ENCODE measurements at regions not wholly inside any gene's neighbourhood (a gene's known extent, or its start where the extent isn't known, plus 50 kb on each side); places are given as distances from the start of the nearest gene placed in this dataset.

- Histone ChIP-seq H3K9me3 (no peaks in the 10 kb centered on the region), H3K4me3 (no peak overlapping the region), H3K27me3 (no peaks in the 10 kb centered on the region), H3K36me3 (no peaks in the 10 kb centered on the region), H3K27ac (no peak overlapping the region), H3K4me1 (ENCODE audit: insufficient read depth) (no peaks in the 10 kb centered on the region)
- WGBS, 3 donors: 42 to 55% (median 44%) methylated on average over 11 of the region's 11 CpGs
- TF ChIP-seq CTCF (IDR thresholded peaks at IDR 0.05) (no peak), POLR2A (IDR thresholded peaks at IDR 0.05) (no peak), EP300 (IDR thresholded peaks at IDR 0.05) (no peak)
- intact Hi-C loops (cut with DNase I): no loop called here
- peak in 1 of 5 donors; percentile 13 for DNase-seq
Observed at GRCh38 chr22:47629791-47630655, 867.6 kb downstream of the TBC1D22A start.

GRCh38 chr22:47629273-47629711 is 866.8 kb downstream of the TBC1D22A start:
- Histone ChIP-seq H3K27me3 (no peaks in the 10 kb centered on the region), H3K4me3 (no peak overlapping the region), H3K4me1 (ENCODE audit: insufficient read depth) (no peaks in the 10 kb centered on the region), H3K27ac (no peak overlapping the region), H3K36me3 (no peaks in the 10 kb centered on the region), H3K9me3 (no peaks in the 10 kb centered on the region)
- TF ChIP-seq POLR2A (IDR thresholded peaks at IDR 0.05): no peak
- TF ChIP-seq CTCF (IDR thresholded peaks at IDR 0.05): no peak
- no peak for TF ChIP-seq EP300 (IDR thresholded peaks at IDR 0.05)
- intact Hi-C loops (cut with DNase I): no loop called here
- WGBS, 3 donors: 11 to 20% (median 17%) methylated on average over 17 to 18 of the region's 18 CpGs
- peak in 2 of 5 donors; percentile 30 to 55 for DNase-seq

- TF ChIP-seq CTCF (IDR thresholded peaks at IDR 0.05) (no peak), EP300 (IDR thresholded peaks at IDR 0.05) (no peak), POLR2A (IDR thresholded peaks at IDR 0.05) (no peak)
- peak in 1 of 5 donors; percentile 4 for DNase-seq
- 92 to 94% (median 93%) methylated on average over 17 of the region's 17 CpGs for WGBS, 3 donors
- no peak overlapping the region for H3K4me3 ChIP-seq
- H3K9me3 ChIP-seq: no peaks in the 10 kb centered on the region
- no peaks in the 10 kb centered on the region for H3K4me1 ChIP-seq (ENCODE audit: insufficient read depth)
- no peak overlapping the region for H3K27ac ChIP-seq
- H3K27me3 ChIP-seq: no peaks in the 10 kb centered on the region
- H3K36me3 ChIP-seq: no peaks in the 10 kb centered on the region
- intact Hi-C loops (cut with DNase I): no loop called here
Observed at GRCh38 chr22:47628477-47629272, 866.2 kb downstream of the TBC1D22A start.

GRCh38 chr22:47627556-47628253 is 865.3 kb downstream of the TBC1D22A start:
- H3K9me3 ChIP-seq: no peaks in the 10 kb centered on the region
- H3K4me1 ChIP-seq (ENCODE audit: insufficient read depth): no peaks in the 10 kb centered on the region
- TF ChIP-seq POLR2A (IDR thresholded peaks at IDR 0.05): no peak
- TF ChIP-seq CTCF (IDR thresholded peaks at IDR 0.05): no peak
- TF ChIP-seq EP300 (IDR thresholded peaks at IDR 0.05): no peak
- H3K36me3 ChIP-seq: no peaks in the 10 kb centered on the region
- H3K27me3 ChIP-seq: no peaks in the 10 kb centered on the region
- no peak overlapping the region for H3K4me3 ChIP-seq
- H3K27ac ChIP-seq: no peak overlapping the region
- 54 to 59% (median 56%) methylated on average over 17 of the region's 17 CpGs for WGBS, 3 donors
- intact Hi-C loops (cut with DNase I): no loop called here
- DNase-seq: peak in 1 of 5 donors; percentile 5
